Ureter (tissue), 1 donor: ENCODE measurements at regions not wholly inside any gene's neighbourhood (a gene's known extent, or its start where the extent isn't known, plus 50 kb on each side); places are given as distances from the start of the nearest gene placed in this dataset.

Experiments
- DNase-seq: peaks from one replicate; pipeline ENCODE4 v3.0.0-alpha.2; 2020; ENCODE audit warnings: low spot score
- donor health status: DM: yes; HTN: yes; CAD: no.

DNA sequence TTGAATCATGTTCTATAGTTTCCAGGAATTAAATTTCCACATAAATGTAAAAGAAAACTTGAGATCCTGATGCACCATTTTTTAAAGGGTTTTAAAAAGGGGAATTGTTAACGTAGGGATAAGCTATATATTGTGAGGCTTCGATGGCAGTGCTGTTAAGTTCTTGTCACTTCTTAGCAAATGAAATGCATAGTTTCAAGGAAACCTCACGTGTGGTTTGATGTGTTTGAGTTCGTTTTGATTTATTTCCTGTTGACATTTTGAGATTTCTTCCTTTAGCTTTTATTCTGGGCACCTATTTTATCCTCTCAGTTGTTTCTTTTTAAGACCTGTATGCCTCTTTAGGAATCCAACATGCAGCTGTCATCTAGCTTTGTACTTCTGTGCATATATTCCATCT is 301.0 kb downstream of the DOCK8 start:
- DNase-seq, result no peak

DNA sequence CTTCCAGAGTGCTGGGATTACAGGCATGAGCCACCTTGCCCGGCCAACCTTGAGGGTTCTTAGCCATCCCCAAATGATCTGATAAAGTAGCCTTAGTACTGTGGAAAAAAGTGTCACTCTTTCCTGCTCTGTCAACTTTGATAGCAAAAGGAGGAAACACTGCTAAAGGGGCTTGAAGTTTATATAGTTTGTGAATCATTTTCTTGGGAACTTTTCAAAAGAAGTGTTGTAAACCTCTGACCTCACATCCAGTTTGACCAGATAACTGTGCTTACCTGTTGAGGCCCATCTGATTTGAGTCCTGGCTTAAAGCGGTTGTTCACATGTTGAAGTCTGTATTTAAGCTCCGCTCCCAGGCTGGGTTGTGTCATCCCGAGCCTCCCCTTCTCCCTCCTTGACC is 303.3 kb downstream of the DOCK8 start:
- DNase-seq, result peak; percentile 45

DNA sequence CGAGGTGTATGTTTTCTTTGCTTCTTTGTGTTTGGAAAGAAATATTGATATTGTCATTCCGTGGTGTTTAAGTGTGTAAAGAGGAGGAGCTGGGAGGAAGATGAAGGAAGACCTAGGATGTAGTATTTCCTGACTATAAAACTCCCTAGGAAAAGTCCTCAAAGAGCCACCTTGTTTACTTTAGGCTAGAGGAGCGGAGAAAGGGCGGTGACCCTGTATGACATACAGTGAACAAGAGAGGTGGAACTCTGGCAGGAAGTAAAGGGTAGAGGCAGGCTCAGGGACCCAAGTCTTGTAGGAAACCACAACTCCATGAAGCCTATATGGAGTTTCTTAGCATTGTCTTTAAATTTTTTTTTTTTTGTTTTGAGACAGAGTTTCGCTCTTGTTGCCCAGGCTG is 303.9 kb downstream of the DOCK8 start:
- DNase-seq, result no peak

DNA sequence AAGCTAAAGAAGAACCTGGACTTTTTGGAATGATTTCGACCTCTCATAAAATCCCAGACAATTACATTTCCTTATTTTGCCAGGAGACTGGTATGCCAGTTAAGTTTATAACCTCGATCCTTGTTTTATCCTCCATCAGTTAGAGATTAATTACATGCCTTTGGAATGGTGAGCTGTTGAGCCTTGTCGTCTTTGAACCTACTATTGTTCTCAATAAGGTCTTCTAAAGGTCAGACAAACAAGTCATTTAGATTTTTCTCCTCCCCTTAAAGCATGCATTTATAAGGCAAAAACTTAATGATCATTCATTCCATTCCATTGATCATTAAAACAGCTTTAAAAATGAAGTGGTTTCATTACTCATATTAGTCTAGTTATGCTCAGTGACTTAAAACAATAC is 304.9 kb downstream of the DOCK8 start:
- DNase-seq, result no peak

DNA sequence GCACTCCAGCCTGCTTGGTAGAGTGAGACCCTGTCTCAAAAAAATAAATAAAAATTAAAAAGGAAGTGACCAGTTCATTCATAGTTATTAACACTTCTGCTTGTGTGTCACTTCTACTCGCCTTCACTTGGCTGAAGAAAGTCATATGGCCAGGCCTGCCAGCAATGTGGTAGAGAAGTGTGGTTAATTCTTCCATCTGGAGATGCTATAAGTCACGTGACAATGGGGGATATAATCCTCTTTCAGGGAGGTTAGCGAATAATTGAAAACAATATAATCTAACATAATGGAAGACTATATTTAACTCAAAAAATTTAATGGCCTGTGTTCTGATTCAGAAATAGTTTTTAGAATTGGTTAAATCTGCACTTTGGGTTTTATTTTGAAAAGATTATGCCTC is 305.6 kb downstream of the DOCK8 start:
- DNase-seq, result no peak

DNA sequence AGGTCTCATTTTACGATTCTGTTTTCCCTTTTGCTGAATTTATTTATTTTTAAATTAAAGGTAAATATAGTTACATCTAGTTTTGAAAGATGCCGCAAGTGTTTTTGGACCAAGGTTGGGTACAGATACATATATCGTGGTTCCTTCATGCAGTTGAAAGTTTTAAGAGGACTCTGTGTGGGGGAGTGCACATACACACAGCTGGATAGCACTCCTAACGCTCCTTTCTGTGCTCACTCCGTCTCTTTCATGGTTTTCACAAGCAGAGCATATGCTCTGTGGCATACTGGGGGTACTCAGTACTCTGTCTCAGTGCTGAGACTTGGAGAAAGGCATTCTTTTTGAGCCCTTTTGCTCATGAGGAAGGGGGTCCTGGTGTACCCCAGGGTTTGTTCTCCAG is 307.5 kb downstream of the DOCK8 start:
- DNase-seq, result no peak

DNA sequence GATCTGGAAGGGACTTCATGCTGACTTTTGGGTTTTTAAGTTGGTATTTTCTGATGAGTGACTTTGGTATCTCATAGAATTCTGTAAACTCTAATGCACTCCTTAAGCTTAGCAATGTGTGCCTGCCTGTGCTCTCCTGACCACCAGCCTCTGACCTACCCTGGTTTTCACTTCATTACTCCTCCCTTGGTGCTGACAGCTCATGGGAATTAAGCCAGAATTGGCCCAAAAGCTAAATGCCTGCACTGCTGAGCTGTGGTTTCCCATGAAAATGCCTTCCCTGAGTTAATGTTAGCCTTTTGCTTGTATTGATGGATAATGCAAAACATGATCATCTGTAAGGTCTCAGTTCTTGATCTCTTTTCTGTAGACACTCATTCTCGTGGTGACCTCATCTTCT is 308.0 kb downstream of the DOCK8 start:
- DNase-seq, result no peak

DNA sequence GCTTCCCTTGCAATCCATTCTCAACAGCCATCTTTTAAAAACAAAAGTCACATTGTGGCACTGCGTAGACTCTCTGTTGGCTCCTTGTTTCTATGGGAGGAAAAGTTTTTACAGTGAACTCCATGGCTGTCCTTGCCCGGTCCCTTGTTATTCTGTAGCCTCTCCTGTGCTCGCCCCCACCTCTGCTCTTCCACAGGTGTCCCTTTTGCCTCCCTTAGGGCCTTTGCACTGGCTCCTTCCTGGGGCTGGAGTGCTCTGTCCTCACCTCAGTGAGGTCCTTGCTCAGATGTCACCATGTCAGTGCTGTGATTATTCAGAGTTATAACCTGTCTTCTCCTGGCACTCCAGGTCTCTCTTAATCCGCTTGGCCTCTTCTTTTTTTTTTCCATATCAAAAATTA is 308.8 kb downstream of the DOCK8 start:
- DNase-seq, result no peak

DNA sequence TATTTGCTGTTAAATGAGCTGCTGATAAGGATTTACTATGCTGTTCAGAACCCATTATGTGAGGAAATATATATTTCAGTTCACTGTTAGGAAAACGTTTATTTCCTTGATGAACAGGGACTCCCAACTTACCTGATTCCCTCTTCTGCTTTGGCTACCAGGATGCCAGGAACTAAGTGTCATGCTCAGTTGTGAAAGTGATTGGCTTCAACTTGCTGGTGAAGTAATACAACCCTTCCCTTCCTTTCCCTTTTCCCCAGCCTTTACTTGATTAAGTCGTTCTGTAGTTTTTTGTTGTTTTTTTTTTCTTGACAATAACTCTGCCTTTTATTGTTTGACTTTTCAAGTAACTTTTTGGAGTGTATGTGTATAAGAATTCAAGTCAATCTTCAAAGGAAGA is 309.3 kb downstream of the DOCK8 start:
- no peak for DNase-seq

DNA sequence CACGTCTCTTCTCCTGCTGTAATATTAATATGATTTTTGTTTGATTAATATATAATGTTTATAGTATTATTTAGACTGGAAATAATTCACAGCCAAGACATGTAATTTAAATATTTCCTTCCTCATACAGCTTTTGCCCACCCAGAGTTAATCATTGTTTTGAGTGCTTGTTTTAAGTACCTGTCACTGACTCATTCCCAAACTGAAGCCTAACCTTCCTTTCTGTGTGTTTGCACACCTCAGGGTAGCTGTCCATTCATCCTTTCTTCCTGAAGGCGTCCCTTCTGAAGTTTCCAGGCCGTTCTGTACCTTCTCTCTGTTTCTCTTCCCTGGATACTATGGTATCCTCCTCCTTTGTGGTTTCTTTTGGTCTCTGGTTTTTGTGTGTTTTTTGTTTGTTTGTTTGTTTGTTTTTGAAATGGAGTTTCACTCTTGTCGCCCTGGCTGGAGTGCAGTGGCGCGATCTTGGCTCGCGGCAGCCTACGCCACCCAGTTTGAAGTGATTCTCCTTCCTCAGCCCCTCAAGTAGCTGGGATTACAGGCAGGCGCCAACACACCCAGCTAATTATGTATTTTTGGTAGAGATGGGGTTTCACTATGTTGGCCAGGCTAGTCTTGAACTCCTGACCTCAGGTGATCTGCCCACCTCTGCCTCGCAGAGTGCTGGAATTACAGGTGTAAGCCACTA is 312.4 kb downstream of the DOCK8 start:
- no peak for DNase-seq

DNA sequence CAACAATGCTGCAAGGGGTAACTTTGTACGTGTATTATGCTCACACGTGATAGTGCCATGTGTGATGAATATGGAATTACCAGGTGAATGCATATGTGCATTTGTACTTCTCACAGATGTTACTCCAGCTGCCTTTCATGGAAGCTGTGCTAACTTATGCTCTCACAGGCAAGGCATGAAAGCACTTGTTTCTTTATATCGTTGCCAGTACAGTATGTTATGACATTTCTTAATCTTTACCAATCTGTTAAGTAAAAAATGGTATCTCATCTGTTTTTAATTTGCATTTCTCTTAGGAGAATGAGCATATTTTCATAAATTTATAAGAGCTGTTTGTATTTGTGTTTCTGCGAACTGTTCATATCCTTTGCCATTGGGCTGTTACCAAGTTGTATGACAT is 311.8 kb upstream of the DMRT1 start:
- no peak for DNase-seq

DNA sequence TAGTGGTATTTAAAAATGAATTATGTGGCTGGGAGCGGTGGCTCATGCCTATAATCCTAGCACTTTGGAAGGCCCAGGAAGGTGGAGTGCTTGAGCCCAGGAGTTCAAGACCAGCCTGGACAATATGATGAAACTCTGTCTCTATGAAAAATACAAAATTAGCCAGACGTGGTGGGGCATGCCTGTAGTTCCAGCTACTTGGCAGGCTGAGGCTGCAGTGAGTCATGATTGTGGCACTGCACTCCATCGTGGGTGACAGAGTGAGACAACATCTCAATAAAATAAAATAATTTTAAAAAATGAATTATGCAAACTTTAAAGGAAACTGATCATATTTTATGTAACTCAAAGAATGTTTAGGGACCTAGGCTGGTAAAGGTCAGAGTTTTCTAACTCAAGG is 310.8 kb upstream of the DMRT1 start:
- DNase-seq, result no peak

DNA sequence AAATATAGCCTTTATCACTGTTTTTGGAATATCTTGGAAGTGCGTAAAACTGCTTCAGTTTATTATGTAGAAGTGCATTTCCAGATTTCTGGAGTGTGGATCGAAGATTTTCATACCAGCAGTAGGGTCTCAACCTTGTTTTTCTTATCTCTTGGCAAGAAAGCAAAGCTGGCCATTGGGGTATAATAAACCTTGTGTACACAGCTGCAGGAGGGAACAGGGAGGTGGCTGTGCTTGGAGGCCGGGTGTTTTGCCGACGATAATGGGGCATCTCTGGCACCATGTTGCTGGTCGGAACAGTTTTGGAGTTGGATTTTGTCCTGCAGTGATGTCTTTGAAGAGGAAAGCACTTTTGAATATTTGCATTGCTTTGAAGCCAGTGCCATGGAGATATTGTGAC is 308.8 kb upstream of the DMRT1 start:
- no peak for DNase-seq

DNA sequence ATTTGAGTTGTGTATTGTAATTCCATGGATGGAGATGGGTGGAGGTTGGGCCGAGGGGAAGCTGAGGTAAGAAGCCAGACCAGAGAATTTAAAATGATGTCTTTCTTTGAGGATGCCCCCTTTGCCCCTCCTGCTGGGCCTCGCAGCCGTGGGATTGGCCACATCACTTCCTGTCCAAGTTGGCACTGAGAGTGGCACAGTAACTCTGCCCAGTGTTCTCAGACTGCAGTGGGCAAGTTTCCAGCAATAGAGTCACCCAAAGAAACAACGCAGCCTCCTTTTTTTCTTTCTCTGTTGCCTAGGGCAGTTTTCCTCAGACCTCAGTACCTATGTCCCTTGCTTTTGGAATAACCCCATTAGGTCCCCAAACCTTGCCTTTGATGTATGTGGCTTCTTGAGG is 306.6 kb upstream of the DMRT1 start:
- peak; percentile 61 for DNase-seq

DNA sequence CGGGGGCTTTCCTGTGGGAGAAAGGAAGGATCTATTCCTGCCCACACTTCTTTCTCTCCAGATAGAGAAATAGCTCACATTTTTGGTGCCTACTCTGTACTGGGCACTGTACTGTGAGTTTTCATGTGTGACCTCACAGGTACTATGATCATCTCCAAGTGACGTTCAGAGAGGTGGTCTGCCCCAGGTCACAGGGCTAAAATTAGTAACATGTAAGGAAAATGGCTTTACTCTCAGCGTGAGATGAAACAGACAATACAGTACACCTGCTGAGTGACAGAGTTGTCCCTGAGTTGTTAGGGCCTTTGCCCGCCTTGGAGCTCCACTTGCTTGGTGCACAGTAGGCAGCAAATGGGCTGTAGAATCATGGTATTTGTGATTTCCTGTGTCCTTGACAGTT is 306.1 kb upstream of the DMRT1 start:
- no peak for DNase-seq

DNA sequence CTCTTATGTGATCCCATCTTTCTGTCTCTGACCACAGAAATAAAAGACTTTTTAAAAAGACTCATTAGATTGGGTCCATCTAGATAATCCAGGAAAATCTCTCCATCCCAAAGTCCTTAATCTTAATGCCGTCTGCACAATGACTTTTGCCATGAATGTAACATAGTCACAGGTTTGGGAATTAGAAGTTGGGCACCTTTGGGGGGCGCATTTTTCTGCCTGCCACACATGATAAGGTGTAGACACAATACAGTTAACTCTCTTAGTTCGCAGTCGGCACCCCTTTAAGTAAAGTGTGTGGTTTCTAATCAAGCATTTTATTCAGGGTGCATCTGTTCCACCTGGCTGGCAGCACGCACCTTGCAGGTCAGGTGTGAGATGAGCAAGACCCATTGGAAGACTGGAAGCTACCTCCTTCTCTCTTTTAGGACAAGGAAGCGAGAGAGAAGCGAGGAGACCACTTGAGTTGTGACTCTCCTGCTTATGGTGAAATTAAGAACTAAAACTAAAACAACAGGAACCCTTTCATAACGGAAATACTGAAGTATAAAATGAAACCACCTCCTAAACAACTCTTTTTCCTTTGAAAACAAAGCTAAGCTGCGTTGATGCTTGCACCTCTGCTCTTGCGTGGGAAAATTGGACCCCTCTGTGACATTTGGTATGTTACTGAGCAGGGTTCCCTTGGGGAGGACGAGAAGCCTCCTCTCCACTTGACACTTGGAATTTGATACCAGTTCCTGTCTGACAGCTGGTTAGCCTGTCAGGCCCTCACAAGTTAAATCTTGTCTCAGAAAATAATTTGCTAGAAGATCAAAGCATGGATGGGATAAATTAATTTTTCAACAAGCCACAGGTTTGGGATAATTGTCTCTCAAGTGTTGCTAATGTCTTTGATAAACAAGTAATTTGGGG is 304.6 kb upstream of the DMRT1 start:
- no peak for DNase-seq

DNA sequence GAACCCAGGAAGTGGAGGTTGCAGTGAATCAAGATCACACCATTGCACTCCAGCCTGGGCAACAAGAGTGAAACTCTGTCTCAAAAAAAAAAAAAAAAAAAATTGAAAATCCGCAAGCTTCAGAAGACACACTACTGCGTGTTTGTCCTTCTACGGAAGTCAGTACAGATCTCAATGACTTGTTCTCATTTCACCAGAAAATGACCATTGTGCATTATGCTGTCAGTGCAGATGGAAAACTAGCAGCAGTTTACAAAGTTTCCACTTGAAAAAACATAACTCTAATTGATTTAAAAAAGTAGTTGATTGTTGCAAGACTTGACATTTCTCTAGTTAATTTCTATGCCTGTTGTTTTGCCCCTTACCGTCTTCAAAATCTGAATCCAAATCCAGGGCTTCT is 298.0 kb upstream of the DMRT1 start:
- no peak for DNase-seq

DNA sequence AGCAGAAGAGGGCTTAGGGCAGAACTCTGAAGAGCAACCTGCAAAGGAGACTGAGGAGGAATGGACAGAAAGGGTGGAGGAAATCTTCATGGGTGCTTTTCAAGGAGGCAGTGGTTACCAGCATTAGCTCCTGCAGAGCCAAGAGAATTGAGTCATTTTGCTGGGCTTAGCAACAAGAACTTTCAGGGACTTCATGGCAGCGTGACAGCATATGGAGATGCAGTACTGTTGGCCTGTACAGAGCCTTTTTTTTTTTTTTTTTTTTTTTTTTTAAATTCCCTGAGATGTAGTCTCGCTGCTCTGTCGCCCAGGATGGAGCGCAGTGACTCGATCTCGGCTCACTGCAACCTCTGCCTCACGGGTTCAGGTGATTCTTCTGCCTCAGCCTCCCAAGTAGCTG is 296.0 kb upstream of the DMRT1 start:
- no peak for DNase-seq

DNA sequence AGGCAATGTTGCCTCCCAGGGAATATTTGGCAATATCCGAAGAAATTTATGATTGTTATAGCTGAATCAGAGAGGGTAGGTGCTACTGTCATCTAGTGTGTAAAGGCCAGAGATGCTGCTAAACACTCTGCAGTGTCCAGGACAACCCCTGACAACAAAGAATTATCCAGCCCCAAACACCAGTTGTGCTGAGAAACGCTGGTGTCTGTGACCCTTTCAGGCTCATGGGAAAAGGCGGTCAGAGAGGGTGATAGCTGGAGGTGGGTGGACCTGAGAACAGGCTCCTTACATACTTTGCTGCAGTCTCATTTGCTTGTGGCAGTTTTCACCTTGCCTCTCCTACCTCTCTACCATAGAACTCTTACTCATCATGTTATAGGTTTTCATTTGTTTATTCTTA is 295.3 kb upstream of the DMRT1 start:
- no peak for DNase-seq

DNA sequence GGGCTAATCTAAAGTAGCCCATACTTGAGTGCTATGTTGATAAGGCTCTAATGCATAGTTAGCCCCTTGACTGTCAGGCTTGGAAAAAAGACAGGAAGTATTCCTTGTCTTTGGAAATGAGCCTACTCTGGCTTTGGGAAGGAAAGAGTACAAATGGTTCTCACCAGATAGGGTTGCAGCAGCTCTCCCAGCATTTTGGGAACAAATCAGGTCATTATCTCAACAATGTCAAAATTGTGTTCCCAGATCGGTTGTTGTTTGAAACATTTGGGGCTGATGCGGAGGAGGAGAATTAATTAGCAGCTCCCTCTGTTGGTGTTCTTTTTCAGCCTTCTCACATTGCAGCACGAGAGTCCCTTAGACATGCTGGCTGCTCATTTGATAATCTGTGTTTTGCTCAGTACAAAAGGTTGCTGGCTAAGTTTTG is 294.7 kb upstream of the DMRT1 start:
- DNase-seq, result no peak

DNA sequence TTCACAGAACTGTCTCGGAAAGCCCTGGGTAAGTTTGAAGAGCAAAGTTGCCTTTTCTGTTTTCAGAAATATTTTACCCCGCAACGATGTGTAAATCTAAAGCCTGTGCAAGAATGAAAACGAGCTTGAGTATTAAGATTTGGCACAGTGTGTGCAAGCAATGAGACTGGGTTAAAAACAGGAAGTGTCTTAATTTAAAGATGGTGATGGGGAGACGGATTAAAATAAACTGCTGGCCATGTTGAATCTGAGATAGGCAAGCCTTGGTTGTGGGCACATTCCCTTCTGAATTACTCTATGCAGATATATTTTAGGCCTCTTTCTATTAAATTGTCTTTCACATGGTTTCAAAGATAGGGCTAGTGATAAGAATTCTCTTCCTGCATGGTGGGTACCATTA is 294.2 kb upstream of the DMRT1 start:
- no peak for DNase-seq

DNA sequence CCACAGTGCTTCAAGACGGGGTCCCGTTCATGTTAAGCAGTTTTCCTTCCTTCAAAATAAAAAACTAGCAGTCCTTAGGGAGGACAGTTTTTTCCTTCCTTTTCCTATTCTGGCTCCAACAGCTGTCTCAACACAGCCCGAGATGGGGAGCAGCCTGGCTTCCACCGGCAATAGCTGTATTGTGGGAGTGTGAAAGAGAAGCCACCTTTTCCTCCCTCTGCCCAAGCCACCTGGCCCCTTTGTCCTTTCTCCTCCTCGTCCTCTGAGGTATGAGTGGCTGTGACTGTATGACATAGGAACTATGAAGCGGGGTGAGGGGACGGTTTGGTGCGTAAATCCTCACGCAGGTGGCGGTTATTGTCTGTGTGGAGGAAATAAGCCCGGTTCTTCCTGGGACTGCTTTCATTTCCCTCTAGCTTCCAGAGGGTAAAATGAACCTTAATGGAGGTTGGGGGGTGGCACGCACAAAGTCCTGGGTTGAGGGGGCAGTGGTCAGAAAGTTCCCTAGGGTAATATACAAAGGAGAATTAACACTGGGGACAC is 292.0 kb upstream of the DMRT1 start:
- DNase-seq, result no peak

DNA sequence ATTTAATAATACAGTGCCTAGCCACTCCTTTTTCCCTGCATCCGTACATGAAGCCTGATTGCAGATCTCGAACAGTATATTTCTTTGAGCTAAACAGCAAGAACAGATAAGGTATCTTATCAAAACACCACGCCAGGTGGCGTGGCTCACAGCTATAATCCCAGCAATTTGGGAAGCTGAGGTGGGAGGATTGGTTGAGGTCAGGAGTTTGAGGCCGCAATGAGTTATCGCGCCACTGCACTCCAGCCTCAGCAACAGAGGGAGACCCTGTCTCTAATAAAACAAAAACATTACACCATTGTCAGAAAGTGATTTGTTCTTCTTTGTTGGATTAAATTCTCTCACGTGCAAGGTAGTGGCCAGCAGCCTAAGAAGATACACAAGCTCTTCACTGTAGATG is 291.2 kb upstream of the DMRT1 start:
- DNase-seq, result no peak
